B cell (primary cell): ENCODE measurements at regions not wholly inside any gene's neighbourhood (a gene's known extent, or its start where the extent isn't known, plus 50 kb on each side); places are given as distances from the start of the nearest gene placed in this dataset.

ENCODE experiments used
- ATAC-seq: fragments of 200-7000 bp; cut with Tn5 transposase; one replicate; pipeline ENCODE4 v1.10.0; 2021; ENCODE audit warnings: low read depth, mild to moderate bottlenecking, moderate number of reproducible peaks, moderate library complexity
- CTCF ChIA-PET: fragments of 350-600 bp; sonication (Branson Sonifier 250); formaldehyde crosslinking; loops from one replicate; lab custom pipeline; 2021; ENCODE audit warnings: antibody characterized with exemption, inconsistent platforms; lab: Charles Lee
- POLR2A ChIA-PET: fragments of 350-600 bp; sonication (Branson Sonifier 250); formaldehyde crosslinking; loops from one replicate; lab custom pipeline; 2021; ENCODE audit warnings: antibody characterized with exemption; lab: Charles Lee
- DNase-seq: peaks from one replicate; pipeline ENCODE4 v3.0.0; 2013
- H2AFZ ChIP-seq: 2 replicates; pipeline ENCODE4 v1.6.1; 2012; ENCODE audit warnings: mild to moderate bottlenecking, low read depth, low read length; ENCODE audit not compliant: insufficient read depth, poor library complexity, severe bottlenecking
- H3K27ac ChIP-seq, 2 donors: 1 replicate in 1 of 2; 2 replicates in 1 of 2; pipeline ENCODE4 v1.5.1; 2012 to 2013; ENCODE audit warnings: low read length in 2 of 2, mild to moderate bottlenecking in 2 of 2, moderate library complexity in 1 of 2
- H3K27me3 ChIP-seq, 4 experiments: fragments of 200-600 bp in 1 of 4; sonication (generic) in 1 of 4; replicated peaks in 1 of 4; 1 replicate in 2 of 4; 2 replicates in 2 of 4; pipeline versions ENCODE4 v1.6.1 to v1.7.0; 2013 to 2016; ENCODE audit warnings: low read length in 3 of 4, mild to moderate bottlenecking in 2 of 4, mixed read lengths in 1 of 4, moderate library complexity in 1 of 4; ENCODE audit not compliant: insufficient read depth in 4 of 4, control insufficient read depth in 3 of 4; ENCODE audit errors: control extremely low read depth in 1 of 4
- H3K36me3 ChIP-seq, 2 experiments: replicated peaks in 1 of 2; 1 replicate in 1 of 2; 2 replicates in 1 of 2; pipeline versions ENCODE4 v1.6.1 to v1.7.1; 2013; ENCODE audit warnings: low read length in 1 of 2; ENCODE audit not compliant: insufficient read depth in 2 of 2, control insufficient read depth in 1 of 2; ENCODE audit errors: control extremely low read depth in 1 of 2, extremely low read depth in 1 of 2
- H3K4me1 ChIP-seq, 2 donors: fragments of 200-600 bp in 1 of 2; sonication (generic) in 1 of 2; 1 replicate in 1 of 2; 2 replicates in 1 of 2; pipeline versions ENCODE4 v1.5.1 to v1.6.1; 2013 to 2017; ENCODE audit warnings: low read length in 2 of 2; ENCODE audit not compliant: control insufficient read depth in 2 of 2, insufficient read depth in 2 of 2
- H3K4me2 ChIP-seq: replicated peaks from 2 replicates; pipeline ENCODE3; 2012; ENCODE audit warnings: mild to moderate bottlenecking, low read depth, low read length; ENCODE audit not compliant: poor library complexity, severe bottlenecking
- H3K4me3 ChIP-seq, 5 experiments: fragments of 200-600 bp in 1 of 5; sonication (generic) in 1 of 5; 1 replicate in 3 of 5; 2 replicates in 2 of 5; pipeline versions ENCODE4 v1.5.1 to v1.7.0; 2011 to 2016; ENCODE audit warnings: low read length in 4 of 5, mild to moderate bottlenecking in 4 of 5, low read depth in 2 of 5, control low read depth in 1 of 5, moderate library complexity in 1 of 5; ENCODE audit not compliant: insufficient read depth in 1 of 5; ENCODE audit errors: control extremely low read depth in 1 of 5, extremely low read depth in 1 of 5
- H3K79me2 ChIP-seq: fragments of 200-600 bp; sonication (generic); one replicate; pipeline ENCODE4 v1.6.0; 2016; ENCODE audit warnings: low read length; ENCODE audit not compliant: control insufficient read depth, insufficient read depth
- H3K9ac ChIP-seq: fragments of 200-600 bp; sonication (generic); 2 replicates; pipeline ENCODE4 v1.6.1; 2017; ENCODE audit warnings: mild to moderate bottlenecking, low read length, moderate library complexity
- H3K9me3 ChIP-seq, 3 donors: one replicate each; pipeline versions ENCODE4 v1.6.1 to v1.7.1; 2013; ENCODE audit warnings: low read length in 2 of 3; ENCODE audit not compliant: control insufficient read depth in 2 of 3, insufficient read depth in 1 of 3; ENCODE audit errors: control extremely low read depth in 1 of 3
- H4K20me1 ChIP-seq: 2 replicates; pipeline ENCODE4 v1.6.0; 2012; ENCODE audit warnings: mild to moderate bottlenecking, low read length; ENCODE audit not compliant: insufficient read depth, control insufficient read depth, poor library complexity, severe bottlenecking
- H3K27ac Mint-ChIP-seq: one replicate; pipeline ENCODE4 v1.8.0; 2021; ENCODE audit warnings: mixed read lengths
- H3K27me3 Mint-ChIP-seq: one replicate; pipeline ENCODE4 v1.8.0; 2021; ENCODE audit warnings: mixed read lengths
- H3K4me1 Mint-ChIP-seq: one replicate; pipeline ENCODE4 v1.8.0; 2021; ENCODE audit warnings: mixed read lengths
- H3K4me3 Mint-ChIP-seq: one replicate; pipeline ENCODE4 v1.8.0; 2021; ENCODE audit warnings: mixed read lengths
- H3K9me3 Mint-ChIP-seq: one replicate; pipeline ENCODE4 v1.8.0; 2022; ENCODE audit warnings: mixed read lengths; ENCODE audit not compliant: insufficient read depth
- CTCF ChIP-seq: fragments of 200-600 bp; IDR thresholded peaks from one replicate; pipeline ENCODE4 v1.8.0; 2022; ENCODE audit warnings: antibody characterized with exemption, mild to moderate bottlenecking
- EZH2 ChIP-seq: IDR thresholded peaks from 2 replicates; pipeline ENCODE4 v1.6.1; 2012; ENCODE audit warnings: borderline replicate concordance, low read depth, mild to moderate bottlenecking, moderate library complexity, low read length; ENCODE audit not compliant: insufficient read depth, poor library complexity, severe bottlenecking
- WGBS: methylation state at CpG from one replicate; pipeline ENCODE4 v1.1.5; 2013; ENCODE audit warnings: missing lambda C conversion rate; ENCODE audit not compliant: insufficient coverage; 5-methylcytosine and 5-hydroxymethylcytosine counted together
- intact Hi-C: fragments of 100-400 bp; cut with micrococcal nuclease; formaldehyde crosslinking; loops from one replicate; pipeline ENCODE4 v1.10.0; 2022

DNA sequence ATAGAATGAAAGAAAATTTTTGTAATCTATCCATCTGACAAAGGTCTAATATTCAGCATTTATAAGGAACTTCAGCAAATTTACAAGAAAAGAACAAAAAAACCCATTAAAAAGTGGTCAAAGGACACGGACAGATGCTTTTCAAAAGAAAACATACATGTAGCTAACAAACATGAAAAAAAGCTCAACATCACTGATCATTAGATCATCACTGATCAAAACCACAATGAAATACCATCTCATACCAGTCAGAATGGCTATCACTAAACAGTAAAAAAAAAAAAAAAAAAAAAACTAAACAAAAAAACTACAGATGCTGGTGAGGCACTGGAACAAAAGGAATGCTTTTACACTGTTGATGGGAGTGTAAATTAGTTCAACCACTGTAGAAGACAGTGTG is 837.1 kb downstream of the EPHA7 start:
- WGBS = 100% methylated on average over 1 of the region's 1 CpG
- DNase-seq (no peak), ATAC-seq (no peak)
- Mint-ChIP-seq H3K4me1 (no peaks in the 10 kb centered on the region), H3K27me3 (no peaks in the 10 kb centered on the region), H3K27ac (no peak overlapping the region), H3K4me3 (no peak overlapping the region), H3K9me3 (peaks cover 6% of the 10 kb centered on the region)
- intact Hi-C loops = no loop called here
- H3K4me1 ChIP-seq = no peaks in the 10 kb centered on the region
- ChIA-PET POLR2A (no interaction called here), CTCF (no interaction called here)
- no peaks in the 10 kb centered on the region for H4K20me1 ChIP-seq
- H3K4me3 ChIP-seq = no peak overlapping the region
- H2AFZ ChIP-seq = no peak overlapping the region
- H3K27ac ChIP-seq = no peak overlapping the region
- TF ChIP-seq EZH2 (no peak), CTCF (no peak)
- no peak overlapping the region for H3K4me2 ChIP-seq
- no peaks in the 10 kb centered on the region for H3K36me3 ChIP-seq
- H3K9ac ChIP-seq = no peak overlapping the region
- H3K79me2 ChIP-seq = no peaks in the 10 kb centered on the region
- H3K9me3 ChIP-seq = peaks cover 0 to 7% (median 0%) of the 10 kb centered on the region in 3 donors
- no peaks in the 10 kb centered on the region for H3K27me3 ChIP-seq

DNA sequence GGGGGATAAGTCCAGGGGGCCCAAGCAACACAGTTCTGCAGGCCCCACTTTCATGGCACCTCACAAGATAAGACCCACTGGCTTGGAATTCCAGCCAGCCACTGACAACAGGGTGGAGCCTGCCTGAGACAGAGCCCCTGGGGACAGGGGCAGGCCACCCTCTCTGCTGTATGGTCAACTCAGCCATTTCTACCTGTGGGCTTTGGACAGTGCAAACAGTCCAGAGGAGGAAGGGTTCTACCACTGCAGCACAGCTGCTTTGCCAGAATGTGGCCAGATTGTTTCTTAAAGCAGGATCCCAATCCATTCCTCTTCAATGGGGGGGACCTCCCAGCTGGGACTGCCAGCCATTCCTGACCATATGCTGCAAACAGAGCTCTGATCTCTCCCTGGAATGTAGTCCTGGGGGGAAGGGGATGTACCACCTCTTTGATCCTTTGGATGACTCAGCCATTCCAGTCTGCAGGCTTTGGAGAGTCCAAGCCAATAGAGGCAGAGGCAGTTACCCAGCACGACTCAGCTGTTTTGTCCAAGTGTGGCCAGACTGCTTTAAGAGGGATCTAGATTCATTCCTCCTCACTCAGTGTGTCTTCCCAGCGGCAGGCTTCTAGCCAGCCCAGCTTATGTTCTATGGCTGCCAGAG is 842.2 kb downstream of the EPHA7 start:
- intact Hi-C loops = no loop called here
- POLR2A ChIA-PET = no interaction called here
- Mint-ChIP-seq H3K4me3 (no peak overlapping the region), H3K9me3 (peaks cover 6% of the 10 kb centered on the region), H3K4me1 (no peaks in the 10 kb centered on the region), H3K27me3 (no peaks in the 10 kb centered on the region), H3K27ac (no peak overlapping the region)
- Histone ChIP-seq H3K4me3 (no peak overlapping the region), H3K9me3 (peaks cover 0 to 10% (median 0%) of the 10 kb centered on the region in 3 donors), H3K79me2 (no peaks in the 10 kb centered on the region), H3K36me3 (no peaks in the 10 kb centered on the region), H3K27ac (no peak overlapping the region), H2AFZ (no peak overlapping the region), H3K4me1 (no peaks in the 10 kb centered on the region), H3K9ac (no peak overlapping the region), H3K4me2 (no peak overlapping the region), H4K20me1 (no peaks in the 10 kb centered on the region), H3K27me3 (no peaks in the 10 kb centered on the region)
- CTCF ChIA-PET = no interaction called here
- 95% methylated on average over 2 of the region's 2 CpGs for WGBS
- ATAC-seq (no peak), DNase-seq (no peak)
- TF ChIP-seq EZH2 (no peak), CTCF (no peak)
